HepG2 (cell line): ENCODE measurements at regions not wholly inside any gene's neighbourhood (a gene's known extent, or its start where the extent isn't known, plus 50 kb on each side); places are given as distances from the start of the nearest gene placed in this dataset.

Experiments
- ATAC-seq: fragments of 200-7000 bp; cut with Tn5 transposase; 3 replicates; pipeline ENCODE4 v1.9.1; 2020; ENCODE audit warnings: mild to moderate bottlenecking, moderate library complexity
- BruUV-seq: library from RNA; stranded (reverse); fragments of 400-500 nt; replicated peaks from 2 replicates; lab custom pipeline; 2021; lab: Mats Ljungman, UMichigan
- CTCF ChIA-PET: fragments of 300-600 bp; formaldehyde crosslinking; extraction: SDS; loops from one replicate; lab custom pipeline; 2021; ENCODE audit warnings: low total read pairs, inconsistent platforms, low intra/inter-chr PET ratio; lab: Yijun Ruan, JAX
- POLR2A ChIA-PET: fragments of 350-600 bp; sonication (Branson Sonifier 250); formaldehyde crosslinking; loops from one replicate; lab custom pipeline; 2020; ENCODE audit warnings: antibody characterized with exemption, inconsistent platforms; lab: Yijun Ruan, JAX
- DNase-seq: peaks from one replicate; pipeline ENCODE4 v3.0.0-alpha.2; 2015; ENCODE audit warnings: low spot score
- FAIRE-seq: peaks from 3 replicates; lab custom pipeline; 2011; peaks lifted over from hg19 to GRCh38; lab: Jason Lieb, UNC
- H2AFZ ChIP-seq: one replicate; pipeline ENCODE4 v1.6.1; 2011; ENCODE audit warnings: low read length, inconsistent platforms
- H3K27ac ChIP-seq: fragments of 300-600 bp; 3 replicates; pipeline ENCODE4 v1.8.0; 2011; ENCODE audit warnings: mixed run types, mild to moderate bottlenecking, mixed read lengths, low read length, inconsistent platforms; ENCODE audit not compliant: insufficient read depth; ENCODE audit errors: extremely low read length
- H3K27me3 ChIP-seq, 2 experiments: fragments of 200-600 bp in 1 of 2; 2 replicates in 1 of 2; 3 replicates in 1 of 2; pipeline versions ENCODE4 v1.6.0 to v1.8.0; 2011; ENCODE audit warnings: low read length in 2 of 2, mild to moderate bottlenecking in 2 of 2, moderate library complexity in 2 of 2, inconsistent platforms in 1 of 2; ENCODE audit not compliant: insufficient read depth in 2 of 2, control insufficient read depth in 1 of 2
- H3K36me3 ChIP-seq, 2 experiments: fragments of 200-600 bp in 1 of 2; replicated peaks in 1 of 2; 2 replicates in 1 of 2; 3 replicates in 1 of 2; pipeline versions ENCODE4 v1.5.1 to v1.8.0; 2011; ENCODE audit warnings: low read length in 2 of 2, inconsistent platforms in 1 of 2; ENCODE audit not compliant: insufficient read depth in 2 of 2, control insufficient read depth in 1 of 2
- H3K4me1 ChIP-seq: 2 replicates; pipeline ENCODE4 v1.5.1; 2012; ENCODE audit warnings: low read length, inconsistent platforms; ENCODE audit not compliant: insufficient read depth
- H3K4me2 ChIP-seq: 2 replicates; pipeline ENCODE4 v1.6.0; 2011; ENCODE audit warnings: low read depth, low read length, inconsistent platforms
- H3K4me3 ChIP-seq, 3 experiments: fragments of 200-600 bp in 1 of 3; sonication (generic), shearing (Covaris generic) in 1 of 3; replicated peaks in 1 of 3; 2 replicates each; pipeline ENCODE4 v1.5.1; 2011 to 2016; ENCODE audit warnings: low read length in 3 of 3, inconsistent platforms in 2 of 3, low read depth in 2 of 3, mild to moderate bottlenecking in 2 of 3, control low read depth in 1 of 3, mixed read lengths in 1 of 3; ENCODE audit not compliant: insufficient read depth in 1 of 3
- H3K79me2 ChIP-seq: one replicate; pipeline ENCODE4 v1.6.1; 2011; ENCODE audit warnings: low read length, inconsistent platforms; ENCODE audit not compliant: insufficient read depth
- H3K9ac ChIP-seq: 2 replicates; pipeline ENCODE4 v1.6.0; 2011; ENCODE audit warnings: mild to moderate bottlenecking, low read depth, low read length, inconsistent platforms; ENCODE audit not compliant: insufficient read depth
- H3K9me3 ChIP-seq: 2 replicates; pipeline ENCODE4 v1.5.1; 2012; ENCODE audit warnings: mild to moderate bottlenecking, low read length
- H4K20me1 ChIP-seq: 2 replicates; pipeline ENCODE4 v1.6.0; 2011; ENCODE audit warnings: inconsistent platforms, mild to moderate bottlenecking, low read length, moderate library complexity; ENCODE audit not compliant: insufficient read depth
- AGO1 ChIP-seq: fragments of 200-400 bp; formaldehyde crosslinking; IDR thresholded peaks from 2 replicates; pipeline ENCODE4 v1.6.1; 2017; ENCODE audit warnings: mild to moderate bottlenecking, low read depth, low read length, moderate library complexity; ENCODE audit not compliant: poor library complexity, severe bottlenecking
- MYNN ChIP-seq: sonication (generic); formaldehyde crosslinking; IDR thresholded peaks from 2 replicates; pipeline ENCODE4 v1.4.0; 2020; ENCODE audit warnings: mild to moderate bottlenecking, low read depth, missing genetic modification reagents
- SATB2 ChIP-seq: sonication (generic); formaldehyde crosslinking; IDR thresholded peaks from 2 replicates; pipeline ENCODE4 v1.5.0; 2020; ENCODE audit warnings: missing genetic modification reagents
- SP4 ChIP-seq: sonication (generic); formaldehyde crosslinking; IDR thresholded peaks from 2 replicates; pipeline ENCODE4 v1.8.1; 2023; ENCODE audit warnings: mild to moderate bottlenecking, missing genetic modification reagents
- SRSF9 ChIP-seq: fragments of 200-400 bp; formaldehyde crosslinking; IDR thresholded peaks from 2 replicates; pipeline ENCODE4 v1.6.1; 2018; ENCODE audit warnings: borderline replicate concordance, mild to moderate bottlenecking, low read depth, low read length; ENCODE audit not compliant: insufficient read depth, poor library complexity, severe bottlenecking
- THYN1 ChIP-seq: sonication (generic); formaldehyde crosslinking; IDR thresholded peaks from 2 replicates; pipeline ENCODE4 v1.8.1; 2023; ENCODE audit warnings: low read depth, mild to moderate bottlenecking, moderate library complexity, missing genetic modification reagents, borderline replicate concordance
- ZNF296 ChIP-seq: sonication (generic); formaldehyde crosslinking; conservative IDR thresholded peaks from 2 replicates; pipeline ENCODE4 v1.5.0; 2020; ENCODE audit warnings: mild to moderate bottlenecking, missing genetic modification reagents
- WGBS: methylation state at CpG from one replicate; pipeline ENCODE4 v1.1.6; 2017; ENCODE audit warnings: low lambda C conversion rate; 5-methylcytosine and 5-hydroxymethylcytosine counted together
- in situ Hi-C: cut with HindIII; loops from 2 replicates; pipeline ENCODE4 v1.10.0; 2017; ENCODE audit warnings: low pct_unique_long_range_greater_than_20kb; ENCODE audit not compliant: extremely low pct_ligation_motif_present
- intact Hi-C: fragments of 100-400 bp; cut with micrococcal nuclease; formaldehyde crosslinking; loops from one replicate; pipeline ENCODE4 v1.10.0; 2022; ENCODE audit not compliant: unreplicated experiment
- TF ChIP-seq, protein P1 (sequence below): sonication (generic); formaldehyde crosslinking; IDR thresholded peaks from 2 replicates; pipeline ENCODE4 v1.4.0; 2020; ENCODE audit warnings: missing genetic modification reagents
- TF ChIP-seq, protein P2 (sequence below): IDR thresholded peaks from 2 replicates; pipeline ENCODE4 v1.6.1; 2016; ENCODE audit warnings: missing compliant biosample characterization, missing genetic modification reagents, borderline replicate concordance

DNA sequence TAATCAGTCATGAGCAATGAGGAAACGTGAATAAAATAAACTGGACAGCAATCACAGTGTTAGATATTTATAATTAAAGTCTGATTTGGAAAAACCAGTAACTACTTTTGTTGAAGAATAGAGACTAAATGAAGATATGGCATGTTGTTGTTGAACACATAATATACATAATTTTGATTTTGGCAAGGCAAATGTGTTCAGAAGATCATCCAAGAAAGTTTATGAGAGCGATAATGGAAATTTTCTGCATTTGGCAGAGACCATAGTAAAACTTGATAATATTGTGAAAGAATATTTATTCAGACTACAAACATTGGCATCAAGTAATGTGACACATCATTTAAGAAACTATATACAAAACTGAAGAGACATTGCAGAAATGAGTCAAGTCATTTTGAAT is 620.7 kb downstream of the TMA16 start:
- no peak overlapping the region for H3K4me2 ChIP-seq
- no peak overlapping the region for H3K9ac ChIP-seq
- H3K4me3 ChIP-seq: no peak overlapping the region
- no peaks in the 10 kb centered on the region for H3K79me2 ChIP-seq
- DNase-seq (no peak), ATAC-seq (no peak), FAIRE-seq (no peak)
- intact Hi-C loops (no loop called here), in situ Hi-C loops (no loop called here)
- no peaks in the 10 kb centered on the region for H3K4me1 ChIP-seq
- TF ChIP-seq MYNN (CRISPR knock-in tag): no peak
- no peak for TF ChIP-seq ZNF296 (CRISPR knock-in tag)
- no peak for TF ChIP-seq SATB2 (CRISPR knock-in tag)
- TF ChIP-seq AGO1: no peak
- TF ChIP-seq, protein P1, sequence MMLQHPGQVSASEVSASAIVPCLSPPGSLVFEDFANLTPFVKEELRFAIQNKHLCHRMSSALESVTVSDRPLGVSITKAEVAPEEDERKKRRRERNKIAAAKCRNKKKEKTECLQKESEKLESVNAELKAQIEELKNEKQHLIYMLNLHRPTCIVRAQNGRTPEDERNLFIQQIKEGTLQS (CRISPR knock-in tag): no peak
- no peak for TF ChIP-seq THYN1 (CRISPR knock-in tag)
- TF ChIP-seq SP4 (CRISPR knock-in tag): no peak
- TF ChIP-seq SRSF9: no peak
- TF ChIP-seq, protein P2, sequence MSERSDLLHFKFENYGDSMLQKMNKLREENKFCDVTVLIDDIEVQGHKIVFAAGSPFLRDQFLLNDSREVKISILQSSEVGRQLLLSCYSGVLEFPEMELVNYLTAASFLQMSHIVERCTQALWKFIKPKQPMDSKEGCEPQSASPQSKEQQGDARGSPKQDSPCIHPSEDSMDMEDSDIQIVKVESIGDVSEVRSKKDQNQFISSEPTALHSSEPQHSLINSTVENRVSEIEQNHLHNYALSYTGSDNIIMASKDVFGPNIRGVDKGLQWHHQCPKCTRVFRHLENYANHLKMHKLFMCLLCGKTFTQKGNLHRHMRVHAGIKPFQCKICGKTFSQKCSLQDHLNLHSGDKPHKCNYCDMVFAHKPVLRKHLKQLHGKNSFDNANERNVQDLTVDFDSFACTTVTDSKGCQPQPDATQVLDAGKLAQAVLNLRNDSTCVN (CRISPR knock-in tag): no peak
- no peaks in the 10 kb centered on the region for H4K20me1 ChIP-seq
- CTCF ChIA-PET: no interaction called here
- POLR2A ChIA-PET: no interaction called here
- H3K9me3 ChIP-seq: no peaks in the 10 kb centered on the region
- H3K27me3 ChIP-seq: no peaks in the 10 kb centered on the region
- no peaks in the 10 kb centered on the region for H3K36me3 ChIP-seq
- no peak overlapping the region for H2AFZ ChIP-seq
- BruUV-seq: no TSS peak
- H3K27ac ChIP-seq: no peak overlapping the region
- 0% methylated on average over 2 of the region's 2 CpGs for WGBS
